Activated effector memory CD4-positive, alpha-beta T cell treated with anti-CD3 and anti-CD28 coated beads, Interleukin-2, amount 50 U/mL, for 16 hours (primary cell): ENCODE measurements at regions not wholly inside any gene's neighbourhood (a gene's known extent, or its start where the extent isn't known, plus 50 kb on each side); places are given as distances from the start of the nearest gene placed in this dataset.
A peak's percentile ranks its signal among the peaks of the same experiment; 100 is the strongest.

Source experiments
- DNase-seq: peaks from one replicate; pipeline ENCODE4 v3.0.0-alpha.2; 2020

- DNase-seq = no peak
Measured at GRCh38 chr12:76611533-76611932, 52.0 kb upstream of the OSBPL8 start.

- no peak for DNase-seq
Measured at GRCh38 chr12:76614364-76614763, 54.8 kb upstream of the OSBPL8 start.

GRCh38 chr12:76618031-76618430 lies 58.5 kb upstream of the OSBPL8 start:
- DNase-seq = no peak

GRCh38 chr12:76621582-76622024 lies 62.0 kb upstream of the OSBPL8 start:
- DNase-seq = peak; percentile 86

- no peak for DNase-seq
Measured at GRCh38 chr12:76622351-76622750, 62.8 kb upstream of the OSBPL8 start.

- DNase-seq = no peak
Measured at GRCh38 chr12:76622915-76623314, 63.3 kb upstream of the OSBPL8 start.

GRCh38 chr12:76623931-76624330 lies 64.4 kb upstream of the OSBPL8 start:
- no peak for DNase-seq

- no peak for DNase-seq
Measured at GRCh38 chr12:76627346-76628135, 68.0 kb upstream of the OSBPL8 start.

- DNase-seq = no peak
Measured at GRCh38 chr12:76628745-76629144, 69.2 kb upstream of the OSBPL8 start.

- no peak for DNase-seq
Measured at GRCh38 chr12:76631741-76632140, 72.2 kb upstream of the OSBPL8 start.

- DNase-seq = no peak
Measured at GRCh38 chr12:76633415-76633814, 73.8 kb upstream of the OSBPL8 start.

- DNase-seq = no peak
Measured at GRCh38 chr12:76634133-76634532, 74.6 kb upstream of the OSBPL8 start.

GRCh38 chr12:76636121-76636692 lies 76.6 kb upstream of the OSBPL8 start:
- DNase-seq = no peak

- no peak for DNase-seq
Measured at GRCh38 chr12:76637807-76638206, 78.2 kb upstream of the OSBPL8 start.

- no peak for DNase-seq
Measured at GRCh38 chr12:76639646-76640045, 80.1 kb upstream of the OSBPL8 start.

GRCh38 chr12:76641073-76641472 lies 81.5 kb upstream of the OSBPL8 start:
- no peak for DNase-seq

GRCh38 chr12:76641961-76642360 lies 82.4 kb upstream of the OSBPL8 start:
- DNase-seq = no peak

- no peak for DNase-seq
Measured at GRCh38 chr12:76643438-76643837, 83.9 kb upstream of the OSBPL8 start.

- DNase-seq = no peak
Measured at GRCh38 chr12:76644950-76645349, 85.4 kb upstream of the OSBPL8 start.

GRCh38 chr12:76645934-76646333 lies 86.4 kb upstream of the OSBPL8 start:
- DNase-seq = no peak

- DNase-seq = no peak
Measured at GRCh38 chr12:76646366-76646765, 86.8 kb upstream of the OSBPL8 start.

GRCh38 chr12:76649099-76649498 lies 89.5 kb upstream of the OSBPL8 start:
- DNase-seq = no peak

- no peak for DNase-seq
Measured at GRCh38 chr12:76652402-76652801, 92.8 kb upstream of the OSBPL8 start.

GRCh38 chr12:76653342-76653741 lies 93.8 kb upstream of the OSBPL8 start:
- no peak for DNase-seq

- no peak for DNase-seq
Measured at GRCh38 chr12:76664731-76665130, 99.2 kb upstream of the ZDHHC17 start.
